Osteoblast (primary cell): ENCODE measurements at regions not wholly inside any gene's neighbourhood (a gene's known extent, or its start where the extent isn't known, plus 50 kb on each side); places are given as distances from the start of the nearest gene placed in this dataset.
A peak's percentile ranks its signal among the peaks of the same experiment; 100 is the strongest.

Experiments used
- DNase-seq: peaks from one replicate; pipeline ENCODE4 v3.0.0; 2011; ENCODE audit warnings: low spot score, mixed read lengths; ENCODE audit not compliant: insufficient read length; ENCODE audit errors: missing footprints
- H2AFZ ChIP-seq: 2 replicates; pipeline ENCODE4 v1.6.0; 2011; ENCODE audit warnings: mild to moderate bottlenecking, low read length
- H3K27ac ChIP-seq: 2 replicates; pipeline ENCODE4 v1.5.1; 2011; ENCODE audit warnings: mild to moderate bottlenecking, low read depth, low read length, moderate library complexity
- H3K27me3 ChIP-seq: 2 replicates; pipeline ENCODE4 v1.6.0; 2012; ENCODE audit warnings: mild to moderate bottlenecking, control low read depth, inconsistent platforms, low read length, moderate library complexity; ENCODE audit not compliant: insufficient read depth
- H3K36me3 ChIP-seq: 2 replicates; pipeline ENCODE4 v1.5.1; 2011; ENCODE audit warnings: mild to moderate bottlenecking, low read length, control low read depth, moderate library complexity; ENCODE audit not compliant: insufficient read depth
- H3K4me1 ChIP-seq: 2 replicates; pipeline ENCODE4 v1.5.1; 2011; ENCODE audit warnings: mild to moderate bottlenecking, low read length, control low read depth, moderate library complexity; ENCODE audit not compliant: insufficient read depth
- H3K4me2 ChIP-seq: 2 replicates; pipeline ENCODE4 v1.6.0; 2011; ENCODE audit warnings: mild to moderate bottlenecking, low read length; ENCODE audit not compliant: insufficient read depth
- H3K4me3 ChIP-seq: fragments of 200-600 bp; sonication (generic); 3 replicates; pipeline ENCODE4 v1.5.1; 2012; ENCODE audit warnings: mild to moderate bottlenecking, low read length, inconsistent platforms; ENCODE audit not compliant: insufficient read depth
- H3K79me2 ChIP-seq: 2 replicates; pipeline ENCODE4 v1.6.0; 2012; ENCODE audit warnings: mild to moderate bottlenecking, low read length, control low read depth, inconsistent platforms; ENCODE audit not compliant: insufficient read depth
- H3K9me3 ChIP-seq: 2 replicates; pipeline ENCODE4 v1.5.1; 2011; ENCODE audit warnings: low read depth, low read length, control low read depth
- H4K20me1 ChIP-seq: 2 replicates; pipeline ENCODE4 v1.6.0; 2012; ENCODE audit warnings: mild to moderate bottlenecking, low read length, control low read depth; ENCODE audit not compliant: insufficient read depth
- CTCF ChIP-seq: IDR thresholded peaks from 2 replicates; pipeline ENCODE4 v1.5.1; 2011; ENCODE audit warnings: mild to moderate bottlenecking, low read depth, low read length, moderate library complexity; ENCODE audit errors: extremely low read depth

- no peaks in the 10 kb centered on the region for H3K27me3 ChIP-seq
- peak overlapping the region; percentile 94 for H3K27ac ChIP-seq
- DNase-seq: no peak
- H3K4me1 ChIP-seq: peaks cover 54% of the 10 kb centered on the region
- peaks cover 10% of the 10 kb centered on the region for H3K36me3 ChIP-seq
- H3K9me3 ChIP-seq: no peaks in the 10 kb centered on the region
- H3K79me2 ChIP-seq: peaks cover 80% of the 10 kb centered on the region
- no peak overlapping the region for H3K4me2 ChIP-seq
- no peak overlapping the region for H3K4me3 ChIP-seq
- no peak overlapping the region for H2AFZ ChIP-seq
- H4K20me1 ChIP-seq: no peaks in the 10 kb centered on the region
- no peak for TF ChIP-seq CTCF
Measured at GRCh38 chr3:42037318-42037945, 53.7 kb upstream of the TRAK1 start.

GRCh38 chr3:42036483-42036823, 54.7 kb upstream of the TRAK1 start:
- H3K4me1 ChIP-seq: peaks cover 60% of the 10 kb centered on the region
- peaks cover 4% of the 10 kb centered on the region for H4K20me1 ChIP-seq

GRCh38 chr3:42035816-42036482, 55.2 kb upstream of the TRAK1 start:
- peak overlapping the region; percentile 24 for H3K4me2 ChIP-seq
- H3K4me3 ChIP-seq: no peak overlapping the region
- TF ChIP-seq CTCF: no peak
- peaks cover 10% of the 10 kb centered on the region for H3K36me3 ChIP-seq
- peak overlapping the region; percentile 94 for H3K27ac ChIP-seq
- H4K20me1 ChIP-seq: peaks cover 4% of the 10 kb centered on the region
- H3K9me3 ChIP-seq: no peaks in the 10 kb centered on the region
- H2AFZ ChIP-seq: no peak overlapping the region
- no peaks in the 10 kb centered on the region for H3K27me3 ChIP-seq
- no peak for DNase-seq
- H3K79me2 ChIP-seq: peaks cover 75% of the 10 kb centered on the region
- H3K4me1 ChIP-seq: peaks cover 64% of the 10 kb centered on the region

More at GRCh38 chr3:42036483-42036823, 54.7 kb upstream of the TRAK1 start:
- Histone ChIP-seq H3K4me3 (no peak overlapping the region), H3K9me3 (no peaks in the 10 kb centered on the region), H3K4me2 (peak overlapping the region; percentile 24), H3K27ac (peak overlapping the region; percentile 94), H2AFZ (no peak overlapping the region), H3K36me3 (peaks cover 10% of the 10 kb centered on the region), H3K27me3 (no peaks in the 10 kb centered on the region), H3K79me2 (peaks cover 76% of the 10 kb centered on the region)
- TF ChIP-seq CTCF: no peak
- peak; percentile 86 for DNase-seq

- peaks cover 73% of the 10 kb centered on the region for H3K79me2 ChIP-seq
- H3K27ac ChIP-seq: peak overlapping the region; percentile 94
- H3K27me3 ChIP-seq: no peaks in the 10 kb centered on the region
- no peak overlapping the region for H2AFZ ChIP-seq
- TF ChIP-seq CTCF: no peak
- H3K9me3 ChIP-seq: no peaks in the 10 kb centered on the region
- peaks cover 4% of the 10 kb centered on the region for H4K20me1 ChIP-seq
- no peak overlapping the region for H3K4me2 ChIP-seq
- peaks cover 64% of the 10 kb centered on the region for H3K4me1 ChIP-seq
- DNase-seq: no peak
- peaks cover 10% of the 10 kb centered on the region for H3K36me3 ChIP-seq
- H3K4me3 ChIP-seq: no peak overlapping the region
Measured at GRCh38 chr3:42035007-42035406, 56.1 kb upstream of the TRAK1 start.
